ENCODE measurements at regions not wholly inside any gene's neighbourhood (a gene's known extent, or its start where the extent isn't known, plus 50 kb on each side); places are given as distances from the start of the nearest gene placed in this dataset.

DNA sequence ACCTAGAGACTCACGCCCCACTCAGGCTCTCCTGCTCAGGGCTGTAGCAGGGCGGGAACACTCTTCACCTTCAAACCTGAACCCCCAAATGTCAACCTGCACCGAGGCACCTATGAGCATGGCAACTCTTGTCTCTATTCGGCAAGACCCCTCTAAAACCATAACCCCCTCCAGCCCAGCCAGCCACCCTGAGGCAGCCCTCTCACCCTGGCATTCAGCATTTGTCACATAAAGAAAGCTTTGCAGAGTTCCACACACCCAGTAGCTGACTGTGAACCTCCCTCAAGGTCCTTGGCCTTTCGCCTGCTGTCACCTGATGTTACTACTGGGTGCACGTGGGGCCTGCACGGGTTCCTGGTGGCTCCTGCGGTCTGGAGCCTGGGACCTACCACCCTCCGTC is 97.2 kb upstream of the ALKAL2 start:
- intact Hi-C loops (cut with micrococcal nuclease; ENCODE audit: unreplicated experiment), result no loop called here
- Histone ChIP-seq H3K79me2 (ENCODE audit: insufficient read depth, low read length) (no peaks in the 10 kb centered on the region), H2AFZ (ENCODE audit: low read length) (no peak overlapping the region), H3K36me3 (replicated peaks in 1 of 2; ENCODE audit: control insufficient read depth in 1 of 2, insufficient read depth in 2 of 2, low read length in 2 of 2) (no peaks in the 10 kb centered on the region), H4K20me1 (ENCODE audit: insufficient read depth, low read length) (no peaks in the 10 kb centered on the region), H3K4me2 (ENCODE audit: low read depth, low read length) (no peak overlapping the region), H3K27me3 (ENCODE audit: control insufficient read depth in 1 of 2, insufficient read depth in 2 of 2, low read length in 2 of 2) (peaks cover 3 to 58% of the 10 kb centered on the region in 2 experiments), H3K4me3 (replicated peaks in 1 of 3; ENCODE audit: insufficient read depth in 1 of 3, low read depth in 2 of 3, low read length in 3 of 3) (no peak overlapping the region), H3K4me1 (ENCODE audit: insufficient read depth, low read length) (no peaks in the 10 kb centered on the region), H3K9me3 (ENCODE audit: low read length) (peaks cover 10% of the 10 kb centered on the region; the same call in 1 of the 2 replicates), H3K27ac (ENCODE audit: extremely low read length, insufficient read depth, low read length) (no peak overlapping the region), H3K9ac (ENCODE audit: insufficient read depth, low read depth, low read length) (no peak overlapping the region)
- ATAC-seq, result 0 out of 3 replicates have a peak, but pooled peaks have one; percentile 40
- ChIA-PET POLR2A (no interaction called here), CTCF (ENCODE audit: low intra/inter-chr PET ratio, low total read pairs) (no interaction called here)
- no peak for DNase-seq (ENCODE audit: low spot score)
- 19% methylated on average over 9 of the region's 9 CpGs for WGBS (ENCODE audit: low lambda C conversion rate)
- TF ChIP-seq PITX1 (CRISPR knock-in tag; IDR thresholded peaks at IDR 0.05) (no peak), ZNF556 (CRISPR knock-in tag; IDR thresholded peaks at IDR 0.05; ENCODE audit: borderline replicate concordance) (no peak), BHLHE40 (IDR thresholded peaks at IDR 0.05; ENCODE audit: low read length) (0 out of 2 replicates have a peak, but pooled peaks have one; percentile 13)
- FAIRE-seq, result no peak
- in situ Hi-C loops (cut with HindIII; ENCODE audit: extremely low pct_ligation_motif_present, low pct_unique_long_range_greater_than_20kb), result no loop called here
- BruUV-seq (replicated peaks), result no TSS peak

DNA sequence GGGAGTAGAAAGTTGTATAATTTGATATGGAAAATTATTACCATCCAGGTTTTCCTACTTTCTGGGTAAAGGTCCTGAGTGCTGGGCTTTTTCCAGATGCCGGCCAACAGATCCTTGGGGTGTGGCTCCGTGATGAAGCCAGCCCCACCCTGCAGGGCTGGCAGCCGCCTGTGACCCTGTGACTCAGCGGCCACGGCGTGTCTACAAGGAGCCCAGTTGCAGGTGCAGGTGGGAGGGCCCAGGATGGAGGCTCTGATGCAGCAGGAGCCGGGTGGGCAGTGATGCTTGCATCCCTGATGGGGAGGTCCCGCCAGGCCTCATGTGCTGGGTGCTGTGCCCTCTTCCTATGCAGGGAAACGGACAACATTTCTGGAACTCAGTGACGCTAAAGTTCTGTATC is 96.0 kb upstream of the ALKAL2 start:
- DNase-seq (ENCODE audit: low spot score) (no peak), FAIRE-seq (no peak), ATAC-seq (no peak)
- intact Hi-C loops (cut with micrococcal nuclease; ENCODE audit: unreplicated experiment) (no loop called here), in situ Hi-C loops (cut with HindIII; ENCODE audit: extremely low pct_ligation_motif_present, low pct_unique_long_range_greater_than_20kb) (no loop called here)
- no peak overlapping the region for H3K4me2 ChIP-seq (ENCODE audit: low read depth, low read length)
- no peaks in the 10 kb centered on the region for H3K79me2 ChIP-seq (ENCODE audit: insufficient read depth, low read length)
- POLR2A ChIA-PET, result no interaction called here
- TF ChIP-seq U2AF2 (IDR thresholded peaks at IDR 0.05; ENCODE audit: low read depth, low read length), result no peak
- TF ChIP-seq HNRNPLL (IDR thresholded peaks at IDR 0.05; ENCODE audit: low read depth, low read length, poor library complexity, severe bottlenecking), result peak; percentile 23
- no peaks in the 10 kb centered on the region for H3K4me1 ChIP-seq (ENCODE audit: insufficient read depth, low read length)
- H3K9me3 ChIP-seq (ENCODE audit: low read length), result peaks cover 7% of the 10 kb centered on the region; the same call in 1 of the 2 replicates
- no peak overlapping the region for H2AFZ ChIP-seq (ENCODE audit: low read length)
- H3K36me3 ChIP-seq (replicated peaks in 1 of 2; ENCODE audit: control insufficient read depth in 1 of 2, insufficient read depth in 2 of 2, low read length in 2 of 2), result no peaks in the 10 kb centered on the region
- H3K4me3 ChIP-seq (replicated peaks in 1 of 3; ENCODE audit: insufficient read depth in 1 of 3, low read depth in 2 of 3, low read length in 3 of 3), result no peak overlapping the region
- H3K27me3 ChIP-seq (ENCODE audit: control insufficient read depth in 1 of 2, insufficient read depth in 2 of 2, low read length in 2 of 2), result peaks cover 3 to 58% of the 10 kb centered on the region in 2 experiments
- no TSS peak for BruUV-seq (replicated peaks)
- H4K20me1 ChIP-seq (ENCODE audit: insufficient read depth, low read length), result no peaks in the 10 kb centered on the region
- WGBS (ENCODE audit: low lambda C conversion rate), result 12% methylated on average over 10 of the region's 10 CpGs
- CTCF ChIA-PET (ENCODE audit: low intra/inter-chr PET ratio, low total read pairs), result no interaction called here
- H3K9ac ChIP-seq (ENCODE audit: insufficient read depth, low read depth, low read length), result no peak overlapping the region
- no peak overlapping the region for H3K27ac ChIP-seq (ENCODE audit: extremely low read length, insufficient read depth, low read length)

Data from HepG2 (cell line).